ENCODE measurements at regions not wholly inside any gene's neighbourhood (a gene's known extent, or its start where the extent isn't known, plus 50 kb on each side); places are given as distances from the start of the nearest gene placed in this dataset.
A peak's percentile ranks its signal among the peaks of the same experiment; 100 is the strongest.

DNA sequence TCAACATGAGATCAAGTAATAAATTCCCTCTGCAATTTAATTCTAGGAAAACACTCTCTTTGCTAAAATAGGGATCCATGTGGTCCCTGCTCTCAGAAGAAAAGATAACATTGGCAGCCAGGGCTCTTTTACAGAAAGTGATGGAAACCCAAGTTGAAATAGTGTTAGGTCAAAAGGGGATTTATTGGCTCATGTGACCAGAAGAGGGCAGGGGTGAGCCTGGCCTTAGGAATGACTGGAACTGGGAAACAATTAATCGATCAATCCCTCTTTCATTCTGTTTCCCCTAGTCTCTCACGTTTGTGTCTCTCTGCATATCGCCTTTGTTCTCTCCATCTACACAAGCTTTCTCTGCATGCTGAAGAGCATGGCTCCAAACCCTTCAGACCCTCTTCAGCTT, 58.3 kb upstream of the ALDH1B1 start:
- peak; percentile 42 for TF ChIP-seq CTCF (IDR thresholded peaks at IDR 0.05; ENCODE audit: borderline replicate concordance, extremely low read depth, low read length, poor library complexity, severe bottlenecking)
- no peak for TF ChIP-seq EZH2 (IDR thresholded peaks at IDR 0.05; ENCODE audit: borderline replicate concordance, low read depth, low read length, severe bottlenecking)

Data from DND-41 (cell line).